ENCODE measurements at regions not wholly inside any gene's neighbourhood (a gene's known extent, or its start where the extent isn't known, plus 50 kb on each side); places are given as distances from the start of the nearest gene placed in this dataset.

- H3K36me3 ChIP-seq (replicated peaks; ENCODE audit: low read depth, low read length), result no peaks in the 10 kb centered on the region
- no peaks in the 10 kb centered on the region for H3K4me1 ChIP-seq (ENCODE audit: low read length)
- no peaks in the 10 kb centered on the region for H3K79me2 ChIP-seq (ENCODE audit: low read length)
- no peak overlapping the region for H3K4me2 ChIP-seq (ENCODE audit: low read length)
- no peak overlapping the region for H3K27ac ChIP-seq (ENCODE audit: low read length)
- H2AFZ ChIP-seq (ENCODE audit: low read depth, low read length), result no peak overlapping the region
- no peaks in the 10 kb centered on the region for H4K20me1 ChIP-seq (ENCODE audit: insufficient read depth, low read length)
- 0 out of 2 replicates have a peak, but pooled peaks cover 5% of the 10 kb centered on the region for H3K9me3 ChIP-seq (ENCODE audit: insufficient read depth, low read length)
- H3K4me3 ChIP-seq (ENCODE audit: low read length), result no peak overlapping the region
- no peak for TF ChIP-seq CTCF (IDR thresholded peaks at IDR 0.05; ENCODE audit: low read depth, low read length)
- no peak for TF ChIP-seq EZH2phosphoT487 (IDR thresholded peaks at IDR 0.05; ENCODE audit: low read depth)
- no peak overlapping the region for H3K9ac ChIP-seq (ENCODE audit: low read length)
- H3K27me3 ChIP-seq (ENCODE audit: low read depth, low read length), result no peaks in the 10 kb centered on the region
These were observed 300.5 kb downstream of the IPO8 start for GRCh38 chr12:30395190-30395589.

- H3K79me2 ChIP-seq (ENCODE audit: low read length), result no peaks in the 10 kb centered on the region
- no peak overlapping the region for H3K4me3 ChIP-seq (ENCODE audit: low read length)
- H3K9me3 ChIP-seq (ENCODE audit: insufficient read depth, low read length), result 0 out of 2 replicates have a peak, but pooled peaks cover 5% of the 10 kb centered on the region
- H2AFZ ChIP-seq (ENCODE audit: low read depth, low read length), result no peak overlapping the region
- H3K27ac ChIP-seq (ENCODE audit: low read length), result no peak overlapping the region
- H3K9ac ChIP-seq (ENCODE audit: low read length), result no peak overlapping the region
- TF ChIP-seq CTCF (IDR thresholded peaks at IDR 0.05; ENCODE audit: low read depth, low read length) (no peak), EZH2phosphoT487 (IDR thresholded peaks at IDR 0.05; ENCODE audit: low read depth) (no peak)
- no peaks in the 10 kb centered on the region for H4K20me1 ChIP-seq (ENCODE audit: insufficient read depth, low read length)
- no peaks in the 10 kb centered on the region for H3K4me1 ChIP-seq (ENCODE audit: low read length)
- no peaks in the 10 kb centered on the region for H3K36me3 ChIP-seq (replicated peaks; ENCODE audit: low read depth, low read length)
- no peaks in the 10 kb centered on the region for H3K27me3 ChIP-seq (ENCODE audit: low read depth, low read length)
- H3K4me2 ChIP-seq (ENCODE audit: low read length), result no peak overlapping the region
These were observed 303.8 kb downstream of the IPO8 start for GRCh38 chr12:30391766-30392366.

GRCh38 chr12:30385706-30386105 is 310.0 kb downstream of the IPO8 start:
- no peak overlapping the region for H2AFZ ChIP-seq (ENCODE audit: low read depth, low read length)
- no peak overlapping the region for H3K4me2 ChIP-seq (ENCODE audit: low read length)
- H3K27me3 ChIP-seq (ENCODE audit: low read depth, low read length), result no peaks in the 10 kb centered on the region
- H3K4me1 ChIP-seq (ENCODE audit: low read length), result no peaks in the 10 kb centered on the region
- H3K9ac ChIP-seq (ENCODE audit: low read length), result no peak overlapping the region
- no peaks in the 10 kb centered on the region for H4K20me1 ChIP-seq (ENCODE audit: insufficient read depth, low read length)
- H3K36me3 ChIP-seq (replicated peaks; ENCODE audit: low read depth, low read length), result no peaks in the 10 kb centered on the region
- TF ChIP-seq EZH2phosphoT487 (IDR thresholded peaks at IDR 0.05; ENCODE audit: low read depth) (no peak), CTCF (IDR thresholded peaks at IDR 0.05; ENCODE audit: low read depth, low read length) (no peak)
- no peak overlapping the region for H3K27ac ChIP-seq (ENCODE audit: low read length)
- no peak overlapping the region for H3K4me3 ChIP-seq (ENCODE audit: low read length)
- no peaks in the 10 kb centered on the region for H3K9me3 ChIP-seq (ENCODE audit: insufficient read depth, low read length)
- no peaks in the 10 kb centered on the region for H3K79me2 ChIP-seq (ENCODE audit: low read length)

- TF ChIP-seq CTCF (IDR thresholded peaks at IDR 0.05; ENCODE audit: low read depth, low read length) (no peak), EZH2phosphoT487 (IDR thresholded peaks at IDR 0.05; ENCODE audit: low read depth) (no peak)
- H3K9me3 ChIP-seq (ENCODE audit: insufficient read depth, low read length), result no peaks in the 10 kb centered on the region
These were observed 310.7 kb downstream of the IPO8 start for GRCh38 chr12:30384976-30385375.

More at GRCh38 chr12:30384976-30385375, 310.7 kb downstream of the IPO8 start:
- H3K27ac ChIP-seq (ENCODE audit: low read length), result no peak overlapping the region
- H3K4me1 ChIP-seq (ENCODE audit: low read length), result no peaks in the 10 kb centered on the region
- H3K27me3 ChIP-seq (ENCODE audit: low read depth, low read length), result no peaks in the 10 kb centered on the region
- H3K9ac ChIP-seq (ENCODE audit: low read length), result no peak overlapping the region
- no peak overlapping the region for H3K4me3 ChIP-seq (ENCODE audit: low read length)
- H4K20me1 ChIP-seq (ENCODE audit: insufficient read depth, low read length), result no peaks in the 10 kb centered on the region
- H3K4me2 ChIP-seq (ENCODE audit: low read length), result no peak overlapping the region
- no peaks in the 10 kb centered on the region for H3K79me2 ChIP-seq (ENCODE audit: low read length)
- H3K36me3 ChIP-seq (replicated peaks; ENCODE audit: low read depth, low read length), result no peaks in the 10 kb centered on the region
- H2AFZ ChIP-seq (ENCODE audit: low read depth, low read length), result no peak overlapping the region

Data from OCI-LY3 (cell line).